Stomach (tissue), 4 donors: ENCODE measurements at regions not wholly inside any gene's neighbourhood (a gene's known extent, or its start where the extent isn't known, plus 50 kb on each side); places are given as distances from the start of the nearest gene placed in this dataset.

Source experiments
- EP300 ChIP-seq: sonication (generic); formaldehyde crosslinking; IDR thresholded peaks from one replicate; pipeline ENCODE4 v1.6.1; 2017; ENCODE audit warnings: antibody characterized with exemption
- POLR2A ChIP-seq, 4 donors: fragments of 450-650 bp; IDR thresholded peaks; one replicate each; pipeline ENCODE4 v1.6.1; 2016; ENCODE audit warnings: antibody characterized with exemption in 4 of 4, control low read depth in 2 of 4, mild to moderate bottlenecking in 1 of 4, moderate library complexity in 1 of 4
- POLR2AphosphoS5 ChIP-seq, 3 donors: sonication (generic); formaldehyde crosslinking; IDR thresholded peaks; one replicate each; pipeline ENCODE4 v1.6.1; 2016; ENCODE audit warnings: antibody characterized with exemption in 3 of 3
- TF ChIP-seq, protein P1 (sequence below), 7 experiments: fragments of 450-650 bp in 4 of 7; fragments of 200-600 bp in 3 of 7; sonication (generic) in 3 of 7; IDR thresholded peaks; one replicate each; pipeline ENCODE4 v1.5.1; 2016 to 2019; ENCODE audit warnings: antibody characterized with exemption in 7 of 7, control low read depth in 2 of 7, mild to moderate bottlenecking in 1 of 7

- TF ChIP-seq, protein P1, sequence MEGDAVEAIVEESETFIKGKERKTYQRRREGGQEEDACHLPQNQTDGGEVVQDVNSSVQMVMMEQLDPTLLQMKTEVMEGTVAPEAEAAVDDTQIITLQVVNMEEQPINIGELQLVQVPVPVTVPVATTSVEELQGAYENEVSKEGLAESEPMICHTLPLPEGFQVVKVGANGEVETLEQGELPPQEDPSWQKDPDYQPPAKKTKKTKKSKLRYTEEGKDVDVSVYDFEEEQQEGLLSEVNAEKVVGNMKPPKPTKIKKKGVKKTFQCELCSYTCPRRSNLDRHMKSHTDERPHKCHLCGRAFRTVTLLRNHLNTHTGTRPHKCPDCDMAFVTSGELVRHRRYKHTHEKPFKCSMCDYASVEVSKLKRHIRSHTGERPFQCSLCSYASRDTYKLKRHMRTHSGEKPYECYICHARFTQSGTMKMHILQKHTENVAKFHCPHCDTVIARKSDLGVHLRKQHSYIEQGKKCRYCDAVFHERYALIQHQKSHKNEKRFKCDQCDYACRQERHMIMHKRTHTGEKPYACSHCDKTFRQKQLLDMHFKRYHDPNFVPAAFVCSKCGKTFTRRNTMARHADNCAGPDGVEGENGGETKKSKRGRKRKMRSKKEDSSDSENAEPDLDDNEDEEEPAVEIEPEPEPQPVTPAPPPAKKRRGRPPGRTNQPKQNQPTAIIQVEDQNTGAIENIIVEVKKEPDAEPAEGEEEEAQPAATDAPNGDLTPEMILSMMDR (IDR thresholded peaks at IDR 0.05): no peak
- TF ChIP-seq EP300 (no peak), POLR2A (IDR thresholded peaks at IDR 0.05) (no peak), POLR2AphosphoS5 (IDR thresholded peaks at IDR 0.05) (no peak)
These were observed 305.8 kb upstream of the ZP4 start for GRCh38 chr1:238196516-238196915.
